BLaER1 (cell line): ENCODE measurements at regions not wholly inside any gene's neighbourhood (a gene's known extent, or its start where the extent isn't known, plus 50 kb on each side); places are given as distances from the start of the nearest gene placed in this dataset.
A peak's percentile ranks its signal among the peaks of the same experiment; 100 is the strongest.

Source experiments
- H3K27ac ChIP-seq: shearing (Covaris generic); formaldehyde crosslinking; 2 replicates; pipeline ENCODE4 v1.8.1; 2022
- H3K27me3 ChIP-seq: shearing (Covaris generic); formaldehyde crosslinking; 2 replicates; pipeline ENCODE4 v1.8.1; 2022
- H3K36me3 ChIP-seq: shearing (Covaris generic); formaldehyde crosslinking; 2 replicates; pipeline ENCODE4 v1.8.1; 2022
- H3K4me1 ChIP-seq: shearing (Covaris generic); formaldehyde crosslinking; 2 replicates; pipeline ENCODE4 v1.8.1; 2022
- H3K4me2 ChIP-seq: shearing (Covaris generic); formaldehyde crosslinking; 2 replicates; pipeline ENCODE4 v1.8.1; 2022
- H3K4me3 ChIP-seq: shearing (Covaris generic); formaldehyde crosslinking; 2 replicates; pipeline ENCODE4 v1.8.1; 2022
- H3K9ac ChIP-seq: shearing (Covaris generic); formaldehyde crosslinking; 2 replicates; pipeline ENCODE4 v1.8.1; 2022
- H3K9me3 ChIP-seq: shearing (Covaris generic); formaldehyde crosslinking; 2 replicates; pipeline ENCODE4 v1.8.1; 2022
- H4K20me1 ChIP-seq: shearing (Covaris generic); formaldehyde crosslinking; 2 replicates; pipeline ENCODE4 v1.8.1; 2022
- Cebpa-rat ChIP-seq: shearing (Covaris generic); IDR thresholded peaks from 2 replicates; pipeline ENCODE4 v1.8.1; 2022

DNA sequence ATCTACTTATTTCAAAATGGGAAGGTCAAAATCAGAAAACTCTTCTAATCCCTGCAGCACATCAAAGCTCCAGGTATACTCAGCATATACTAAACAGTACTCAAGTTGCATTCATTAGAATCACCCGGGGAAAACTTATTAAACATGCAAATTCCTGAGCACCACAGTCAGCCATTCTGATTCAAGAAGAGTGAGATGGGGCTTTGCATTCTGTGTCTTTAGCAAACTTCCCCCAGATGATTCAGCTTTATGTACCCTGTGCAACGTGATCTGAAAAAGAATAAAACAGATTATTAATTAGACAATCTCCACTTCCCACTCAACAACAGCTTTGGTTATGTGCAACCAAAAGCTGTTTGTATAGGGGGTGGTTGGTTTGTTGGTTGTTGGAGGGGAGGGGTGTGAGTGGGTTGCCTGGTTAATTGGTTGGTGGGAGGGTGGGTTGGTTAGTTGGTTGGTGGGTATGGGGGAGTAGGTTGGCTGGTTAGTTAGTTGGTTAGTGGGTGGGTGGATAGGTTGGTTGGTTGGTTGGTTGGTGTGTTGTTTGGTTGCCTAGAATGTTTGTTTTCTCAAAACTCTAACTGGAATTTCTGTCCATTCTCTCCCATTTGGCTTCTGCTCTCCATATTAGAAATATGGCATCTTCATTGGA lies 112.5 kb upstream of the AGAP1 start:
- no peaks in the 10 kb centered on the region for H3K27me3 ChIP-seq
- no peak overlapping the region for H3K4me2 ChIP-seq
- no peak for TF ChIP-seq Cebpa-rat
- no peaks in the 10 kb centered on the region for H3K9me3 ChIP-seq
- H3K4me1 ChIP-seq = no peaks in the 10 kb centered on the region
- no peaks in the 10 kb centered on the region for H4K20me1 ChIP-seq
- no peak overlapping the region for H3K4me3 ChIP-seq
- no peaks in the 10 kb centered on the region for H3K36me3 ChIP-seq
- H3K9ac ChIP-seq = no peak overlapping the region
- no peak overlapping the region for H3K27ac ChIP-seq

DNA sequence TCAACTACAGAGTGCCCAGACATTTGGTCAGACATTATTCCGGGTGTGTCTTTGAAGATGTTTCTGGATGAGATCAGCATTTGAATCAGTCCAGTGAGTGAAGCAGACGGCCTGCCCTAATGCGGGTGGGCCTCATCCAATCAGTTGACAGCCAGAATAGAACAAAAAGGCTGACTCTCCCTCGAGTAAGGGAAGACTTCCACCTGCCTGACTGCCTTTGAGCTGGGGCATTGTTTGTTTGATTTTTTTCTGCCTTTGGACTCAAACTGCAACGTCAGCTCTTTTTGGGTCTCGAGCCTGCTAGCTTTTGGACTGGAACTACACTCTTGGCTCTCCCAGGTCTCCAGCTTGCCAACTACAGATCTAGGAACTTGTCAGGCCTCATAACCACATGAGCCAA lies 111.7 kb upstream of the AGAP1 start:
- Histone ChIP-seq H3K4me2 (no peak overlapping the region), H3K27ac (no peak overlapping the region), H3K36me3 (no peaks in the 10 kb centered on the region), H3K4me3 (no peak overlapping the region), H4K20me1 (no peaks in the 10 kb centered on the region), H3K27me3 (no peaks in the 10 kb centered on the region), H3K9me3 (no peaks in the 10 kb centered on the region), H3K4me1 (no peaks in the 10 kb centered on the region), H3K9ac (no peak overlapping the region)
- no peak for TF ChIP-seq Cebpa-rat

DNA sequence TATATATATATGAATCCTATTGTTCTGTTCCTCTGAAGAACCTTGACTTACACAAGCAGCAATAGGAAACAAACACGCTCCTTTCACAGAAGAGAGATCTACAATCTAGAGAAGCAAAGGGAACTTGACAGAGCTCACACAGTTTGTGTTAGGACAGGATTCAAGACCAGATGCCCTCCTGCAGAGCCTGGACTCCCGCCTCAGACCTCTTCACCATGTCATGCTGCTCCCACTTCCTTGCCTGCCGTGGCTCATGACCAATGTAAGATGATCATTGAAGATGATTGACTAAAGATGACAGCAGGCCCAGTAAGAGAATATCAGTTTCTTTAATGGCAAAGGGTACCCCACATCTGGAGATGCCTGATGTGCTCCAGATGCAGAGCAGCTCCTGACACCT lies 111.2 kb upstream of the AGAP1 start:
- Histone ChIP-seq H3K27ac (no peak overlapping the region), H4K20me1 (no peaks in the 10 kb centered on the region), H3K36me3 (no peaks in the 10 kb centered on the region), H3K27me3 (no peaks in the 10 kb centered on the region), H3K4me1 (no peaks in the 10 kb centered on the region), H3K9ac (no peak overlapping the region), H3K4me2 (no peak overlapping the region), H3K4me3 (no peak overlapping the region), H3K9me3 (no peaks in the 10 kb centered on the region)
- TF ChIP-seq Cebpa-rat = no peak

DNA sequence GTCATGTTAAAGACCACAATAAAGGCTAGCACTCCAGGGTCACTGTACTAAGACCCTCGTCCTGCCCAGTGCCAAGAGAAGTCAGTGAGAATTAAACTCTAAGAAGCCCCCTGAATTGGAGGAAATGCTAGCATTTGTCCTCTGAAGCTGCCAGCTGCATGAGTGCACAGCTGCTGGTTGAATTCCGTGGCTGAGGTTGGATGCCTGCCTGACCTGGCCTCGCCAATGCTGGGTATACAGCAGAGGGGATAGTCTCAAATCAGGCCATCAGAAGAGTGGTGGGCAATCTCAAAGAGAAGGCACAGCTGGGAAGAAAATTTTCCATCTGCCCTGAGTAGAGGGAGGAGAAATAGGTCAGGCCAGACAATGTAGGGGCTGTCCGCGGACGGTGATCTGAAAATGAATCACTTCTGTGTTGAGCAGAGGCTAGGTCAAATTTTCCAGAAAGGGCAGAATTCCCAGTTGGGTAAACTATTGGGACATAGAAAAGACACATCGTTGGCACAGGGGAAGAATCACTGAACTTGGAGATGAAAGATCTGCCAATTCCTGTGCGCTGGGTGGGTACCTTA lies 110.5 kb upstream of the AGAP1 start:
- H3K4me1 ChIP-seq = no peaks in the 10 kb centered on the region
- no peaks in the 10 kb centered on the region for H4K20me1 ChIP-seq
- no peak overlapping the region for H3K4me2 ChIP-seq
- no peak overlapping the region for H3K9ac ChIP-seq
- no peaks in the 10 kb centered on the region for H3K36me3 ChIP-seq
- H3K9me3 ChIP-seq = no peaks in the 10 kb centered on the region
- H3K4me3 ChIP-seq = no peak overlapping the region
- H3K27me3 ChIP-seq = no peaks in the 10 kb centered on the region
- H3K27ac ChIP-seq = no peak overlapping the region
- no peak for TF ChIP-seq Cebpa-rat

DNA sequence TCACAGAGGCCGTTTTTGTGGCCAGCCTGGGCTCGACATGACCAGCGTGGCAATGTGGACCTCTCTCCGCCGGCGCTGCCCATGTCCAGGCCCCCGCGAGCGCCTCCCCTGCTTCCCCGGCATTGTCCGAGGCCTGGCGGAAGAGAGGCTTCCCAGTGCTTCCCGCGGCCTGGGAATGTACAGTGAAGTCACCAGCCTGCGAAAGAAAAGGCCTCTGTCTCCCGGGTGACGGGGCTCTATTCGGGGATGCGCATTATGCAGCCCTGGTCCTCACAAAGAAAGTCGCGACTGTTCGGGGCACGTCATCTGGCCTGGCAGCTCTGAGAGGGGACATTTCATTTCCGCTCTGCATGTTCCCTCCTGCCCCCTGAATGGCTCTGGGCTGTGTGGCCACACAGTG lies 109.2 kb upstream of the AGAP1 start:
- Histone ChIP-seq H3K9me3 (no peaks in the 10 kb centered on the region), H3K9ac (no peak overlapping the region), H3K4me2 (no peak overlapping the region), H4K20me1 (no peaks in the 10 kb centered on the region), H3K27me3 (no peaks in the 10 kb centered on the region), H3K4me3 (no peak overlapping the region), H3K36me3 (no peaks in the 10 kb centered on the region), H3K27ac (no peak overlapping the region), H3K4me1 (peaks cover 3% of the 10 kb centered on the region)
- TF ChIP-seq Cebpa-rat = no peak

DNA sequence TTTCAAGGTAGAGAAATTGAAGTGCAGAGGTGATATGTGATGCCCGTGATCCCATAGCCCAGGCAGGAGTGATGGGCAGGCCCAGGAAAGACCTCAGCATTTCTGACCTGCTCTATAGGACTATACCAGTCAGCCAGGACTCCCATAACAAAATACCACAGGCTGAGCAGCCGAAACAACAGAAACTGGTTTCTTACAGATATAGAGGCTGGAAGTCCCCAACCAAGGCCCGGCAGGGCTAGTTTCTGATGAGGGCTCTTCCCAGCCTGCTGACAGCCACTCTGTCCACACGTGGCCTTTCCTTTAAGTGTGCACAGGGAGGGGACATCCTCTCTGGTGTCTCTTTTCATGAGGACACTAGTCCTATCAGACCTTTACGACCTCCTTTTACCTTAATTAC lies 104.2 kb upstream of the AGAP1 start:
- peaks cover 38% of the 10 kb centered on the region for H3K4me1 ChIP-seq
- no peaks in the 10 kb centered on the region for H3K36me3 ChIP-seq
- H4K20me1 ChIP-seq = 0 out of 2 replicates have a peak, but pooled peaks cover 14% of the 10 kb centered on the region
- H3K4me2 ChIP-seq = peak overlapping the region; percentile 96
- H3K27me3 ChIP-seq = no peaks in the 10 kb centered on the region
- no peak overlapping the region for H3K4me3 ChIP-seq
- H3K27ac ChIP-seq = no peak overlapping the region
- no peak for TF ChIP-seq Cebpa-rat
- H3K9ac ChIP-seq = no peak overlapping the region
- no peaks in the 10 kb centered on the region for H3K9me3 ChIP-seq

DNA sequence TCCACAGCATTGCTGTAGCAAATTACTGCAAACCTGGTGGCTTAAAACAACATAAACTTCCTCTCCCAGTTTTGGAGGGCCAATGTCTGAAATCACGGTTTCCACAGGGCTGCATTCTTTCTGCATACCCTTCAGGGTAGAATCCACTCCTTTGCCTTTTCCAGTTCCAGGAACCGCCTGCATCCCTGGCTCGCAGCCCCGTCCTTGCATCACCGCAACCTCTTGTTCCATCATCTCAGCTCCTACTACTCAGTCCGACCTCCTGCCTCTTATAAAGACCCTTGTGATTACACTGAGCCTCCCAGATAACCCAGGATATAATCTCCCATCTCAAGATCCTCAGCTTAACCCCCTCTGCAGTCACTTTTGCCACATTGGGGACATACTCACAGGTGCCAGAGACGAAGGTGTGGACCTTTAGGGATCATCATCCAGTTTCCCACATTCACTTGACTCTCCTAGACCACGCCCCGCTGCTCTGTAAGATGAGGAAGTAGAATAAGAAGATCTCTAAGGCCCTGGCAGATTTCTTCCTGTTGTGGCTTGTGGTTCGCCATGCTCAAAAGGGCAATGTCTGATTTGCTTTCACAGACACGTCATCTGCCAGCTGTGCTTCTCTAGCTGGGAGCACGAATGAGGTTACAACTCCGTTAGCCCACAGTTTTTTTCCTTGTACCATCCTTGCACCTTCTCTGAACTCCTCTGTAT lies 103.6 kb upstream of the AGAP1 start:
- H3K9ac ChIP-seq = no peak overlapping the region; the same call in 1 of the 2 replicates
- no peaks in the 10 kb centered on the region for H3K27me3 ChIP-seq
- peaks cover 38% of the 10 kb centered on the region for H3K4me1 ChIP-seq
- H3K4me2 ChIP-seq = peak overlapping the region; percentile 96
- H3K4me3 ChIP-seq = peak overlapping the region; percentile 56
- no peak overlapping the region for H3K27ac ChIP-seq
- no peaks in the 10 kb centered on the region for H3K36me3 ChIP-seq
- no peaks in the 10 kb centered on the region for H3K9me3 ChIP-seq
- 0 out of 2 replicates have a peak, but pooled peaks cover 14% of the 10 kb centered on the region for H4K20me1 ChIP-seq
- no peak for TF ChIP-seq Cebpa-rat

DNA sequence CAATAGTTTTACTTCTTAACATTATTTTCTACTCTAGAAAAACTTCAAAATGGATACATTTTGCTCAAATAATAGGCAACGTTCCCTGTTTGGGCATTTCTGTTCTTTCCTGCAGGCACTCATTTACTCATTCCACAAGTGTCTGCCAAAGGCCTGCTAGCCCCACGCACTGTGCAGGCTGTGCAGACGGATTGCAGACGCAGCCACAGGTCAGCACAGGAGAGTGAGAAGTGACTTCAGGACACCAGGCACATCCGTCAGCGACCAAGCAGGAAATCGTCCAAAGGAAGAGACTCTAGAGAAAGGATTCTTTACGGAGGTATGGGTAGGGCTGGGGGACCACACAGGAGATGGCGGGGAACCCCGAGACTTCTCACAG lies 103.0 kb upstream of the AGAP1 start:
- no peak for TF ChIP-seq Cebpa-rat
- Histone ChIP-seq H3K9ac (no peak overlapping the region; the same call in 1 of the 2 replicates), H3K4me3 (peak overlapping the region; percentile 56), H3K36me3 (no peaks in the 10 kb centered on the region), H3K4me2 (peak overlapping the region; percentile 96), H3K9me3 (no peaks in the 10 kb centered on the region), H3K27ac (peak overlapping the region; percentile 39; the same call in 1 of the 2 replicates), H3K4me1 (peaks cover 38% of the 10 kb centered on the region), H3K27me3 (no peaks in the 10 kb centered on the region), H4K20me1 (0 out of 2 replicates have a peak, but pooled peaks cover 14% of the 10 kb centered on the region)

DNA sequence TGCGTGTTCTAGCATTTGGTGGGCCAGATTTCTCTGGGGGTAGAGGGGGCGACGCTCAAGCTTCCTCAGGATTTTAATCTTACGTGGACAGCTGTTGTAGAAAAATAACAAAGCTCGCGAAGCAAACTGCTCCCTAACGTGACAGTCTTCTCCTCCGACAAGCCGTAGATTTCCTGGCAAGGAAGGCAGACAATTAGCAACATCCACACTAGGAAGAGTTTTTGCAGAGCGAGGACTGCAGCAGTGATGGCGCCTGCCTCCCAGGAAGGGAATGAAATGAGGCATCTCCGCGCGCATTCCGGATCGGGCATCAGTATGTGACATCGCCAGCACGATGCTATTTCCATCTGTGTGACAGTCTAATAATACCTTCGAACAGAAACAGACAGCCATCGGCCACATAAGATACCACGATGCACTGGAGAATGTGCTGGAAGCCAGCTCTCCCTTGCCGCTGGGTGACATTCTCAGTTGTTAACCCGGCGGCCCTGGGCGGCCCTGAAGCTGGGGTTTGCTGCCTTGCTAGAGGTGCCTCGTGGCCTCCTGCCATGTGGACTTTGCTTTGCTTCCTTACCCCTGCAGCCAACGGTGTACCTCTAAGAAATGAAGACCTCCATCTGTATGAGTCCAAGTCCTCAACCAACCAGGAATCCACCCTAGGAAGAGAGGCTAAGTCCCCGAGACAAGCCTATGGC lies 101.8 kb upstream of the AGAP1 start:
- Histone ChIP-seq H3K4me3 (peak overlapping the region; percentile 56), H3K4me1 (peaks cover 38% of the 10 kb centered on the region), H3K4me2 (peak overlapping the region; percentile 96), H3K27me3 (no peaks in the 10 kb centered on the region), H4K20me1 (0 out of 2 replicates have a peak, but pooled peaks cover 14% of the 10 kb centered on the region), H3K36me3 (no peaks in the 10 kb centered on the region), H3K27ac (no peak overlapping the region), H3K9me3 (no peaks in the 10 kb centered on the region), H3K9ac (peak overlapping the region; percentile 47; the same call in 1 of the 2 replicates)
- no peak for TF ChIP-seq Cebpa-rat
